ENCODE measurements at regions not wholly inside any gene's neighbourhood (a gene's known extent, or its start where the extent isn't known, plus 50 kb on each side); places are given as distances from the start of the nearest gene placed in this dataset.

GRCh38 chr9:131803758-131804411, 64.0 kb upstream of the RAPGEF1 start:
- H3K4ac ChIP-seq (ENCODE audit: low read depth, low read length) = no peak overlapping the region
- no peak overlapping the region for H3K4me2 ChIP-seq (ENCODE audit: low read depth, low read length)
- H3K14ac ChIP-seq (replicated peaks; ENCODE audit: low read depth, low read length) = no peak overlapping the region
- WGBS, 2 experiments (ENCODE audit: extremely low coverage in 2 of 2, insufficient read length in 1 of 2) = no CpG with 5 or more reads among the region's 4 CpGs
- no peak overlapping the region for H4K8ac ChIP-seq (ENCODE audit: low read depth in 2 of 2, low read length in 2 of 2)
- H2BK120ac ChIP-seq (ENCODE audit: low read depth, low read length) = no peak overlapping the region
- H3K9ac ChIP-seq (ENCODE audit: low read depth, low read length) = no peak overlapping the region
- intact Hi-C loops (cut with micrococcal nuclease) = no loop called here
- no peak overlapping the region for H3K56ac ChIP-seq (ENCODE audit: extremely low read depth, insufficient read depth, low read length)
- H2BK15ac ChIP-seq (ENCODE audit: low read depth, low read length) = no peak overlapping the region
- dilution Hi-C loops (cut with HindIII; ENCODE audit: low sequenced_read_pairs, unreplicated experiment) = no loop called here
- BruUV-seq (replicated peaks) = no TSS peak
- H3K18ac ChIP-seq (ENCODE audit: low read depth, low read length) = no peak overlapping the region
- H3K27me3 ChIP-seq (ENCODE audit: control insufficient read depth, insufficient read depth, low read length) = peaks cover 37% of the 10 kb centered on the region
- H2AK5ac ChIP-seq (ENCODE audit: low read depth, low read length) = no peak overlapping the region
- no peak overlapping the region for H3K23ac ChIP-seq (ENCODE audit: low read depth, low read length)
- ChIA-PET POLR2A (ENCODE audit: unreplicated experiment) (no interaction called here), CTCF (no interaction called here)
- H3K4me3 ChIP-seq (ENCODE audit: insufficient read depth, low read depth, low read length) = no peak overlapping the region
- H4K20me1 ChIP-seq (ENCODE audit: insufficient read depth, low read length) = no peaks in the 10 kb centered on the region
- H2BK5ac ChIP-seq (ENCODE audit: low read depth, low read length, poor library complexity, severe bottlenecking) = no peak overlapping the region
- TF ChIP-seq BHLHE40 (IDR thresholded peaks at IDR 0.05; ENCODE audit: low read depth, low read length) = no peak
- TF ChIP-seq MAZ (IDR thresholded peaks at IDR 0.05; ENCODE audit: borderline replicate concordance, low read depth, low read length) = no peak
- TF ChIP-seq MXI1 (IDR thresholded peaks at IDR 0.05; ENCODE audit: borderline replicate concordance, low read depth, low read length) = no peak
- TF ChIP-seq CEBPB (IDR thresholded peaks at IDR 0.05; ENCODE audit: low read depth, low read length) = no peak
- no peak overlapping the region for H3K27ac ChIP-seq (ENCODE audit: insufficient read depth, low read length)
- no peaks in the 10 kb centered on the region for H3K36me3 ChIP-seq (ENCODE audit: control insufficient read depth, insufficient read depth, low read length)
- in situ Hi-C loops (cut with MboI; ENCODE audit: low sequenced_read_pairs) = no loop called here
- DNase-seq (no peak), ATAC-seq (ENCODE audit: low read depth) (no peak)
- H4K5ac ChIP-seq (ENCODE audit: low read depth, low read length) = no peak overlapping the region
- H3K4me1 ChIP-seq (ENCODE audit: control insufficient read depth, insufficient read depth, low read length) = no peaks in the 10 kb centered on the region
- no peak overlapping the region for H2AFZ ChIP-seq (replicated peaks; ENCODE audit: low read length, poor library complexity)
- H3K79me1 ChIP-seq (ENCODE audit: low read depth in 1 of 2, low read length in 2 of 2) = no peaks in the 10 kb centered on the region
- H4K91ac ChIP-seq (ENCODE audit: insufficient read depth, low read depth, low read length) = no peak overlapping the region
- H2AK9ac ChIP-seq (replicated peaks; ENCODE audit: low read depth, low read length, poor library complexity) = no peak overlapping the region
- H3K9me3 ChIP-seq (ENCODE audit: control insufficient read depth, insufficient read depth, low read length) = no peaks in the 10 kb centered on the region
- no peaks in the 10 kb centered on the region for H3K9me1 ChIP-seq (ENCODE audit: insufficient read depth, low read length)
- H2BK20ac ChIP-seq (ENCODE audit: low read depth, low read length) = no peak overlapping the region
